GM18502 (cell line): ENCODE measurements at regions not wholly inside any gene's neighbourhood (a gene's known extent, or its start where the extent isn't known, plus 50 kb on each side); places are given as distances from the start of the nearest gene placed in this dataset.

ENCODE experiments used
- ATAC-seq: cut with Tn5 transposase; IDR thresholded peaks from one replicate; pipeline ENCODE4 v1.9.1; 2021; ENCODE audit warnings: mild to moderate bottlenecking; ENCODE audit not compliant: unreplicated experiment, poor library complexity

DNA sequence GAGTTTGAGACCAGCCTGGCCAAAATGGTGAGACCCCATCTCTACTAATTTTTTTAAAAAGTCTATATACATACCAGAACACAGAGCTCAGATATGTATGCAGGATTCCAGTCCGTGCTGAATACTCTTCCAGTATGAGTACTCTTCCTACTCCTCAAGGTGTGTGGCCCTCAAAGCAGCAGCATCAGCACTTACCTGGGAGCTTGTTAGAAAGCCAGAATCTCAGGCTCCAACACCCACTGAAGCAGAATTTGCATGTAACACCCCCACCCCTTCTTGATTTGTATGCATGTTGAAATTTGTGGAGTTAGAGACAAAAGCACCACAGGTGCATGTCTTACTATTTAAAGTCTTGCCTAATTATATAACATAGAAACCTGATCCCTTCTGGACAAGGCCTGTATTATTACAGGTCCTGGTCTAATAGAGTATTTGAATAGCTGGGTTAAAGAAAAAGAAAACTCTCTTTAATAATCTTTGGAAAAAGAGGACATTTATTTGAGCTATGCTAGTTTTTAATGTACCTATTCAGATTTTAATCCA is 50.3 kb upstream of the NFE2L2 start:
- no peak for ATAC-seq

DNA sequence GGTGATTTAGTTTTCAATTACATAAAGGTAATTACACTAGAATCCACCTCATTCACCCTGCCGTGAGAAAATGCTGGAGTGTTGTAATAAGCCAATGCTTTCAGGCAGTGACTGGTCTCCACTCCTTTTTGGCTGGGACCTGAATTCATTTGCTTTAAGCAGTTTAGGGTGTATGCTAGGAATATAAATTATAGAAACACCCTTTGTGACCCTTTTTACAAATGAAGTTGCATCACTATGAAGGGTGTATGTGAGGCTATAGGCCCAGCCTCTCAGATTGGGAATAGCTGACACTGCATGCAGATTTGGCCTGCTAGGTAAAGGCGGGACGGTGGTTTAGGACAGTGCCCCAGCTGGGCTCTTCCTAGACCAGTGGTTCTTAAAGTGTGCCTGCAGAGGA is 50.8 kb upstream of the NFE2L2 start:
- no peak for ATAC-seq

DNA sequence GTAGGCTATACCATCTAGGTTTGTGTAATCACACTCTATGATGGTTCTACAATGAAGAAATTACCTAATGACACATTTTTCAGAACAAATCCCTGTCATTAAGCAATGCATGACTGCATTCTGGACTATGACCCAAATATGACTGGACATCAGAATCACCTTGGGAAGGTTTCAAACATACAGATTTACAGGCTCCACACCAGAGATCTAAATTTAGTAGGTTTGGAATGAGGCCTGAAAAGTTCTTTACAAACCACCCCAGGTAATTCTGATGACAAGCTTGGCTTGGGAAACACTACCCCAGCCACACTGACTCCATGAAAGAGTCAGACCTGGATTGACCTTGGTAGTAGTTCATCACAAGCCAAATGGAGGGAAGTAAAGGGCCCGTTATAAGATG is 52.2 kb upstream of the NFE2L2 start:
- no peak for ATAC-seq

DNA sequence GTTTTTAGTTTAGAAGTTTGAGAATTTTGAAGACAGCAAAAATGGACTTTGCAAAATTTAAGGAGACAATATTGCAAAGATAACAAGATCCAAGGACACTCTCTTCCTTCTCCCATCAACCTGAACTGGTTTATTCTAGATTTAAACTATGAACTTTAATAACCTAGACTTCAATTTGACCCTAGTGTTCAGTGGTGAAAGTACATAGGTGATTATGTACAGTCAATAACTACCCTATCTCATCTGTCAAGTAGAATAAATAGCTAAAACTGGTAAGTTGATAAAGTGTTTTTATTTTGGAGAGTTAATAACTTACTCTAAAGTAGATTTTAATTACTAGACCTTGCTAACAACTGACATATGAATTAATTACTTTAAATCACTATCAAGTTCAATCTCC is 52.9 kb upstream of the NFE2L2 start:
- ATAC-seq, result no peak

DNA sequence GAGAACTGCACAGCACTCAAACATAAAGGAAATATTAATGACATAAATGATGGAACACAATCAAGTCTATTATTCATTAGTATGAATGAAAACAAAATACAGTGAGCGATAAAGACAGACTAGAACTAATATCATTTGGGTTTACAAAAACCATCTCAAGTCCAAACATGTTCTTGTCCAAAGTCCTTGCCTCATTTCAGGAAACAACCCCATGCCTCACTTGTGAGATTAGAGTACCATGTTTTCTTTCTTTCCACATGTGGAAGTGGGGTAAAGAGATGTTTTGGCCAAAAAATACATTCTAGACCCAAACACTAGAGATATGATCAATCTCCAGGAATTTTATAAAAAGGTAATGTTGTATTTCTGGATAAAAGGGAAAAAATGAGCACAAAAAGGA is 53.3 kb upstream of the NFE2L2 start:
- ATAC-seq, result no peak

DNA sequence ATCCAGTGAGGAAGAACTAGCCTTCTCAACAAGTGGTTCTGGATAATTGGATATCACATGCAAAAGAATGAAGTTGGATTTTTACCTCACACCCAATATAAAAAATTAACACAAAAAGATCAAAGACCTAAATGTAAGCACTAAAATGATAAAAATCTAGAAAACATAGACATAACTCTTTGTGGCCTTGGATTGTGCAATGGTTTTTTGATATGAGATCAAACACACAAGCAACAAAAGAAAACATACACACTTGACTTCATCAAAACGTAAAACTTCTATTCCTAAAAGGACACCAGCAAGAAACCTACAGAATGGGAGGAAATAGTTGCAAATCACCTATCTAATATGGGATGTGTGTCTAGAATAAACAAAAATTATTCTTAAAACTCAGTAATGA is 54.1 kb upstream of the NFE2L2 start:
- no peak for ATAC-seq

DNA sequence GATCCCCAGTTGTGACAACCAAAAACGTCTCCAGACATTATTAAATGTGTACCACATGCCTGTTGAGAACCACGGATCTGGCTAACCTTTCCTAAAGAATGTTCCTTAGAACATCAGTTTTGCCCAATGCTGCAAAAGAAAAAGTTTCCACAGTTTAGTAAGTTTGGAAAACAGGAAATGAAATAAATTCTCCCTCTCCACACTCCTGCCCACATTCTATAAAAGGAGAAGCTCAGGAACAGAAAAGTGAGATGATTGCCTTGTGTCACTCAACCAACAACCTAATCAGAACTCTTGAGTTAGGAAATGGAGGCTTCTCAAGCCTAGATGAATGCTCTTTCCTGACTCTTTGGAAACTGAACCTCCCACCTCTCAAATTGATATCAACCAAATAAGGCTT is 56.1 kb upstream of the NFE2L2 start:
- ATAC-seq, result no peak

DNA sequence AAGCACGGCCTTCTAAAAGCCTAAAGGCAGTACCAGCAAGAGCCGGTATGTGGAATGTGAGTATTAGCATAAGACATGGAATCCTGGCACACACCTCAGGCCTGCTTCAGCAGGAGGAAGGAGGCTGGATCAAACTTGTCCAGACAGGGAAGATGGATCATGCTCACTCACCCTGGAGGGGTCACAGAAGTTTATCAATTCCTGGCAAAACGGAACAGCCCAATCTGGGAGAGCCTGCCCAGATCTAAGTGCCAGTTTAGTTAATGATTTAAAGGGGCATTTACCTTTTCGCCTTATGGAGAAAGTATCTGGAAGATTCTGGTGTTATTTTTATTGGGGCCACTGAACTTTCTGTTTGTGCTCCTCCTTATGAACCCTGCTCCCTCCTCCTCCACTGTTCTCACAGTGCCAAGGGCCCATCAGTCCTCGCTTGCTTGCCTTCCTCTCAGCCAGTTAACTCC is 58.3 kb upstream of the NFE2L2 start:
- no peak for ATAC-seq

DNA sequence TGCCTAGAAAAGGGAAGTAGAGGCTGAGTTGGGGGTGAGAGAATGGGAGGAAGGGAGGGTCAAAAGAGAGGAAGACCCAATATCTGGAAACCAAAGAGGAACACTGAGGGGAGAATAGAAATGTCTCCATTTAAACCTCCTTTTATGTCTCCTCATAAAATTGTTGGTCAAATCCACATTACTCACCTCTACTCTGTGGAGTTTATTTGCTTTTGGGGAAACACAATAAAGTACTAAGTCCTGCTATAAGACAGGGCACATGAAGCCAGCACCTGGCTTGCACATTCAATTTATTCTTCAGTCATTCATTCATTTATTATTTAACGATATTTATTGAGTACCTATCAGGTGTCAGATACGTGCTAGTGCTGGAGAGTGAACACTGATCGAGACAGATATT is 60.3 kb upstream of the NFE2L2 start:
- no peak for ATAC-seq

DNA sequence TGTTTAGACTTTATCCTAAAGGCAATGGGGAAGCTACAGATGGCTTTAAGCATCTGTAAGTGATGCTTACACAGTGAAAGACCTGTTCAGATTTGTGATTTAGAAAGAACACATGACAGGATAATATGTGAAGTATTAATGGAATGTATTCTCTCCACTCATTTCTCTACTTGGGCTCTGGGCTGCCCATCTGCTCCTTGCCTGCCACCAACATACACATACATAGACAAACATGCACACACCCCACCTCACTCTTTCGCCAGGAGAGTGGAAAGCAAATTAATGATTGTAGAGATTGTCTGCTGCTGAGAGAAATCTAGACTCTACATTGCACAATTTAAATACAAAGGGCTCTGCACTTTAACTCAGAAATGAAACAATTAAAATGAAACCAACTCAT is 61.0 kb upstream of the NFE2L2 start:
- ATAC-seq, result no peak

DNA sequence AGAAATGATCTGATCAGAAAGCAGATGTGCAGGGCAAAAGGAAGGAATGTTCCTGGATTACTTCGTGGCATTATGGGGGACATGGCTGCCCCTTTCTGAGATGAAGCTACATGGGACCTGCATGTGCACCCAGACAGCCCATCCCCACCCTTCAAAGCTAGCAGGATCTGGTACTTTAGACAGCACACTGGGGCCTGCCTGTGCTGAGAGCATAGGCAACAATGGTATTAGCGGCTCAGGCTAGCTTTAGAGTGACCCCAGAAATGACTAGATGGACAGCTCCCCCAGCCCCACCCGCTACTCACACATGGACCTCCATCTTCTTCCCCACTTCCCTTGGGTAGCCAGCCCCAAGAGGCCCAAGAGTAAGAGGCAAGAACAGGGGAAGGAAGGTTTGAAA is 61.5 kb upstream of the NFE2L2 start:
- no peak for ATAC-seq

DNA sequence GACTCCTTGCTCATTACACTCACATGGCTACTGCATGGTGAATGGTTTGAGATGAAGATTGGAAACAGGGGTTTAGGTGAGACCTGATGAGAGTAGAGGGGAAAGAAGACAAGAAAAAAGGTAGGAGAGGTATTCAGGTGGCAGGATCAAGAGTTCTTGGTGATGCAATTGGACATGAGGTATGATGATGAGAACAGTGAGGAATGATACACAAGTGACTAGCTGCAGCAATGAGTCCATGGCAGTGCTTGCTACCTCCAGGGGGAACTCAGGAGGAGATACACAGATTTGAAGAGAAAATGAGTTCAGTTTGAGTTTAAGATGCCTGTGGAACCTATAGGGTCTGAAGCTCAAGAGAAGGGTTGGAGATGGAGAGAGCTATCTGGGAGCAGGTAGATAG is 62.1 kb upstream of the NFE2L2 start:
- ATAC-seq, result no peak

DNA sequence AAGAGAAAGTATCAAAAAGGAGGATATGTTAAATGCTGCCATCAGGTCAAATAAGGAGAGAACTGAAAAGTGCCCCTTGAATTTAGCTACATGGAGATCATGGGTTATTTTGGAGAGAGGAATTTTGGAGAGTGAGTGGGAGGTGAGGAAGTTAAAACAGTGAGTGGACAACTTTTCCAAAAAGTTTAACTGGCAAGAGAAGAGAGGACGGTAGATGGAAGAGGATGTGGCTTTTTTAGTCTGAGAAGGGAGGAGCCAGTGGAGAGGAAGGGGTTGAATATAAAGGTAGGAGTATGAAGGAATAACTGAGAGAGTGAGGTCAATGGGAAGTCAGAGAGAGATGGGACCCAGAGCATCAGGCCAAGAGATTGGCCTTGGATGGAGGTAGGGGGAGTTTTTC is 62.5 kb upstream of the NFE2L2 start:
- ATAC-seq, result no peak

DNA sequence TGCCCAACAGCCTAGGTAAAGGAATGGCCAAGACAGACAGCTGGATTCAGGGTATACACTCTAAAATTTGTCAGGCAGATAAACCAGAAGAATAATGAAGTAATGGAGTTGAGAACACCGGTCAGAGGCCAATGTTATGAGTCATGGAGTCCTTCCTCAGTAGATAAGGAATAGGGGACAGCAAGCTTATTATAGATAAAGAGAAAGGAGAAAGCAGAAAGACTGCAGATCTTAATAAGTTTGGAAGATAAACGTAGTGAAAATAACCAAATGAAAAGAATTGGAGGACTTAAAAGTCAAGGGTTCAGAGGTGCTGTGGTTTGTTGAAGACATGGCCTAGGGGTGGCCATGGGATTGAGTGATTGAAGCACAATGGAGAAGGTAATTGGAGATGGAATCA is 63.5 kb upstream of the NFE2L2 start:
- ATAC-seq, result no peak

DNA sequence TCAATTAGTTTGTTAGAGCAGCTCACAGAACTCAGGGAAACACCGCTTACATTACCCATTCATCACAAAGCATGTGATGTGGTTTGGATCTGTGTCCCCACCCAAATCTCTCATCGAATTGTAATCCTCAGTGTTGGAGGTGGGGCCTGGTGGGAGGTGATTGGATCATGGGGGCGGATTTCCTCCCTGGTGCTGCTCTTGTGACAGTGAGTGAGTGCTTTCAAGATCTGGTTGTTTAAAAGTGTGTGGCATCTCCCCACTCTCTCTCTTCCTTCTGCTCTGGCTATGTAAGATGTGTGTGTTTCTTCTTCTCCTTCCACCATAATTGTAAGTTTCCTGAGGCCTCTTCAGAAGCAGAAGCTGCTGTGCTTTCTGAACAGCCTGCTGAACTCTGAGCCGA is 63.5 kb upstream of the AGPS start:
- no peak for ATAC-seq

DNA sequence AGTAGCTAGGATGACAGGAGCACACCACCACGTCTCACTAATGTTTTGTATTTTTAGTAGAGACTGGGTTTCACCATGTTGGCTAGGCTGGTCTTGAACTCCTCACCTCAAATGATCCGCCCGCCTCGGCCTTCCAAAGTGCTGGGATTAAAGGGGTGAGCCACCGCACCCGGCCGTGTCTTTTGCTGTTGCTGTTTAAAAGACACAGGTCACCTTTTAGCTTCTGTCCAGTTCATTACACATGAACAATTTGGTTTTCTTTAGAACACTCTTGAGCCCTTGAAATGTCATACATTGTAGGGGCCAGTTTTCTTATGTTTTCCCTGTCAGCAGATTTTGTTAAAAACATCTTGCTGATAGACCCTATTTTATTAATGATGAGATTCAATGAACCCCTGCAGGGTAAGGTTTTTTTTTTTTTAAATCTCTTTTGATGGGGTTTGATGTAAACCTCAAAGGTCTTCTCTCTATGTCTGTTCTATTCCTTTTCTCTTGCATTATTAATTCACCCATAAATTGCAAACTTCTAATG is 61.0 kb upstream of the AGPS start:
- ATAC-seq, result no peak

DNA sequence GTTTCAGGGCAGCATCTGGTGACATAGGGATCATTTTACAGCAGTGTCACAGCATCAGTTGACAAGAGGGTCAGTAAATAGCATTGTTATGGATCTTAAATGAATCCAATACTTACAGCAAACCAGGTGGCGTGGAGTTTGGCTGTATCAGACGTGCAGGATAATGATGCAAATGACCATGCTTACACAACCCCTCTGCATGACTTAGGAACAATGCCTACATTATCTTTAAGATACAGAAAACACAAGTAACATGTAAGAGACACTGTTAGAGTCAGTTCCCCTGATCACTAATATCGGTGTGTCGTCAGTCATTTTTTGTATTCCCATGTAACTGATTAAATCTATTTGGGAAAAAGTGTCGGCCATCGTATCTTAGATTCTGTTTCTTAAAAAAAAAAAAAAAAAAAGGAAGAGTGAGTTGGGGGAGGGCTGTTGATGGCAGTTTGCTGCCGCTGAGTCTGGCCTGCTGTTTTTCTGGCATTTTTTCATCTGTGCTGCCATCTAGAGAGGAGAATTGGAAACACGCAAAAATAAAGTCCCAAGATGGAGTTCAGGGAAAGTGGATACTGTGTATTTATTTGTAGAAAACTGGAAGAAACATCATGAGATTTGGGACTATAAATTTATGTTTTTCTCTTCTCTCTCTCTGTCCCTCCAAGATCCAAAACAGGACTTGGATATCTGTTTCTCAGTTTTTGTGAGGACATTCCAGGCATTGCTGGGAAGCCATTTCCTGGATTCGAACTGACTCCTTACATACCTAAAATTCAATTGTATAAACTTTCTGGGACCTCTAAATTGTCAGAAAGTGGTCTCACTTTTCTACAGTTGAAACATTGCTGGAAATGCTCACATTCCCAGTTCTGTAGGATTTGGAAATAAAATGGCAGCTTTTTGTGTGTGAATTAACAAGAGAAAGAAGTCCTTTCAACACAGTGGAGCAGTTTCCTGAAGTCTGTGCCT is 60.3 kb upstream of the AGPS start:
- peak; percentile 86 for ATAC-seq

DNA sequence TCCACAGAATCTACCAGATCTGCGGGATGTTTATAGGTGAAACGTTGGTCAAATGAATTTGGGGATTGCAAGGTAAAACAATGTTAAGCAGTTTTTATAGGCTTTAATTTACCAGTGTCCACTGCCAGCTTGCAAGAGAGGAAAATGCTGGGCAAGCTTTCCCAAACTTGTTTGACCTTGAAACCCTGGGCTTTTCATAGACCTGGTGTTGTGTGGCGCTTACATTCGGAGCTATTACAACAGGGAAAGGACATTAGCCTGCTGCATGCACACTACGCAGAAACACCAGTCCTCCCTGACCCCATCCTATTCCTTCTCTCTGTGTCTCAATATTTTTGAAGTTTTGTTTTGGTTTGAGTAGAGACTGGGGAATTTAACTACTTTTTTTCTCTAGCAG is 59.6 kb upstream of the AGPS start:
- ATAC-seq, result no peak

DNA sequence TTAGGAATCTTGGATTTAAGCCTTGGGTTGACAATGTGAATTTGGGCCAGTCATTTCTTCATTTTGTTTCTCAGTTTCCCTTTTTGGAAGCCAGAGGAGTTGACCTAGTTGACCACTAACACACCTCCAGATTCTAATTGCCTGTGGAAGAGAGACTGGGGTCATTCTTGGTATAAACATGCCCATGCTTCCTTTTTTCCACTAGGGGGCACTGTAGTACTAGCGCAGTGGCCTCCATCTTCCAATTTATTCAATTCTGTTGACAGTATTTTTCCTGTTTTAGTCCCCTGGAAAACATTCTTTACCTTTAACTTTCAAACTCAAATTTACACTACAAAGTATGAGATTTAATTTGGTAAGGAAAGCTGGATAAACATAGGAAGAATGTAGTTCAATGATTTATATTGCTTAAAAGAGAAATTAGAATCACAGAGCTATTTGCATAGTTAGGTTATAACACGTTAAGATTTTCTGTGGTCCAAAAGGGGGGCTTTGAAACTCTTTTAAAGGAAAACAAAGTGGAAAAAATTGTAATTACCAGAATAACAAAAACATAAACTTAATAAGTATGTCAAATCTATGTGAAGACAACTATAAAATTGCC is 57.5 kb upstream of the AGPS start:
- ATAC-seq, result peak; percentile 49

DNA sequence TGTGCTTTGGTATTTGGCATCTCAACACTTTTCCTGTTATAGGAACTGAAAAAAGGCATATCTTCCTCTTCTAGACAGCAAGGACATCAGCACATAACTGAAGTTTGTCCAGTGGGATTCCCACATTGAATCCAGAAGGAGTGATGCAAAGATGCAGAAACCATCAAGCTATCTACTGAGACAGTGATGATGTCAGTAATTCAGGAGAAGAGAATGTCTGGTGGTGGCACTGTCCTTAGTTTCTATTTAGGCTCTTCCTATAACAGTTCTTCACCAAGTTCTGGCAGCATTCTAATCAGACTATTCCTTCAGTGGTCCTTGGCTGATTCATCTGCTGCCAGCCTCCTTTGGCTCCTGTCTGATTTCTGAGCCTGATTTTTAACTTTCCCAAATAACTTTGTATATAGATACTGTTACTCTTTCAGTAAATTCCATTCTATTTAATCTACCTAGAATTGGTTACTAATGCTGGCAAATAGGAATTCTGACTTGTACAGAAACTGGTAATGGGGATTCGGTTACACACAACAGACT is 56.6 kb upstream of the AGPS start:
- ATAC-seq, result no peak

DNA sequence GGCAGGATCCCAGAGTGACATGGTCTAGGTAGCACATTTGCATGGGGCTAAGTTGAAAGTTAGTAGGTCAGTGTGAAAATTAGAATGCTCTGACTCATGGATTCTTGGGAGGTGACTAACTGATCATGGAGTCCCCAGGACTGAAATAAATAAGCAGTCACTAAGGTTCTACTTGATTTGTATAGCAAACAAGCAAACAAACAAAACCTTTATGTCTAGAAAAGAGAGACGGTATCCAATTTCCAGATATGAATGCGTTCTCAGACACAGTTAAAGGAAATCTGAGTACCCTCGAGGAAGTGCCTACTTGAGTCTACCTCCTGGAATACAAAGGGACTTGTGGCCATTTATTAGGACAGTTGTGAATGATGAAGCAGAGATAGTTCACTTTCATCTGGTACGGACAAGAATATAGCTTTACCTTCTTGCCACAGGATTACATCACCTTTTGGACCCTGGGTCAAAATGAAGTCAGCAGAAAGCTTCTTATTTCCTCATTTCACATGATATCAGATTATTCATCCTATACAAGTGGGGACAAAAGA is 54.3 kb upstream of the AGPS start:
- ATAC-seq, result no peak
